GM18907 (cell line): ENCODE measurements at regions not wholly inside any gene's neighbourhood (a gene's known extent, or its start where the extent isn't known, plus 50 kb on each side); places are given as distances from the start of the nearest gene placed in this dataset.

Source experiments
- ATAC-seq: cut with Tn5 transposase; IDR thresholded peaks from one replicate; pipeline ENCODE4 v1.9.1; 2021; ENCODE audit warnings: mild to moderate bottlenecking, moderate library complexity; ENCODE audit not compliant: unreplicated experiment

- ATAC-seq, result no peak
Observed at GRCh38 chr20:53838311-53838868, 232.0 kb downstream of the BCAS1 start.

- ATAC-seq, result no peak
Observed at GRCh38 chr20:53837126-53837826, 233.1 kb downstream of the BCAS1 start.

- ATAC-seq, result no peak
Observed at GRCh38 chr20:53834749-53835148, 235.6 kb downstream of the BCAS1 start.

GRCh38 chr20:53834062-53834442 is 236.3 kb downstream of the BCAS1 start:
- no peak for ATAC-seq

- ATAC-seq, result no peak
Observed at GRCh38 chr20:53833333-53834061, 236.9 kb downstream of the BCAS1 start.

- ATAC-seq, result no peak
Observed at GRCh38 chr20:53832499-53832898, 237.9 kb downstream of the BCAS1 start.

- no peak for ATAC-seq
Observed at GRCh38 chr20:53831812-53832211, 238.2 kb upstream of the ZNF217 start.

GRCh38 chr20:53831228-53831627 is 237.6 kb upstream of the ZNF217 start:
- ATAC-seq, result no peak

- peak; percentile 44 for ATAC-seq
Observed at GRCh38 chr20:53829724-53830521, 236.3 kb upstream of the ZNF217 start.

- ATAC-seq, result no peak
Observed at GRCh38 chr20:53829255-53829723, 235.7 kb upstream of the ZNF217 start.

- no peak for ATAC-seq
Observed at GRCh38 chr20:53828682-53829254, 235.1 kb upstream of the ZNF217 start.

GRCh38 chr20:53828088-53828681 is 234.5 kb upstream of the ZNF217 start:
- ATAC-seq, result no peak

GRCh38 chr20:53827292-53828087 is 233.9 kb upstream of the ZNF217 start:
- ATAC-seq, result no peak

- peak; percentile 73 for ATAC-seq
Observed at GRCh38 chr20:53826597-53827291, 233.1 kb upstream of the ZNF217 start.

GRCh38 chr20:53826090-53826489 is 232.5 kb upstream of the ZNF217 start:
- no peak for ATAC-seq

GRCh38 chr20:53825282-53825681 is 231.6 kb upstream of the ZNF217 start:
- no peak for ATAC-seq

GRCh38 chr20:53824779-53825178 is 231.1 kb upstream of the ZNF217 start:
- ATAC-seq, result no peak

- ATAC-seq, result no peak
Observed at GRCh38 chr20:53823121-53823764, 229.6 kb upstream of the ZNF217 start.

- no peak for ATAC-seq
Observed at GRCh38 chr20:53822534-53822933, 228.9 kb upstream of the ZNF217 start.
